DND-41 (cell line): ENCODE measurements at regions not wholly inside any gene's neighbourhood (a gene's known extent, or its start where the extent isn't known, plus 50 kb on each side); places are given as distances from the start of the nearest gene placed in this dataset.

ENCODE experiments used
- ATAC-seq: fragments of 200-7000 bp; cut with Tn5 transposase; 3 replicates; pipeline ENCODE4 v1.9.1; 2021; ENCODE audit warnings: low read depth; ENCODE audit not compliant: insufficient read depth
- DNase-seq: peaks from one replicate; pipeline ENCODE4 v3.0.0-alpha.2; 2020
- H2AFZ ChIP-seq: 2 replicates; pipeline ENCODE4 v1.6.0; 2012; ENCODE audit warnings: low read depth, low read length
- H3K27ac ChIP-seq: 2 replicates; pipeline ENCODE4 v1.5.1; 2012; ENCODE audit warnings: low read length, inconsistent platforms
- H3K27me3 ChIP-seq: fragments of 200-600 bp; sonication (generic); 2 replicates; pipeline ENCODE4 v1.6.0; 2012; ENCODE audit warnings: low read length, mild to moderate bottlenecking, inconsistent platforms; ENCODE audit not compliant: insufficient read depth, poor library complexity
- H3K36me3 ChIP-seq: 2 replicates; pipeline ENCODE4 v1.5.1; 2012; ENCODE audit warnings: low read length, inconsistent platforms; ENCODE audit not compliant: insufficient read depth
- H3K4me1 ChIP-seq: 2 replicates; pipeline ENCODE4 v1.5.1; 2012; ENCODE audit warnings: mild to moderate bottlenecking, low read length; ENCODE audit not compliant: insufficient read depth
- H3K4me2 ChIP-seq: 2 replicates; pipeline ENCODE4 v1.6.0; 2012; ENCODE audit warnings: mild to moderate bottlenecking, moderate library complexity, low read length, inconsistent platforms; ENCODE audit not compliant: insufficient read depth
- H3K4me3 ChIP-seq, 2 experiments: fragments of 200-600 bp in 1 of 2; shearing (Covaris generic) in 1 of 2; 2 replicates each; pipeline ENCODE4 v1.5.1; 2012 to 2016; ENCODE audit warnings: inconsistent platforms in 2 of 2, low read length in 2 of 2, mild to moderate bottlenecking in 2 of 2, low read depth in 1 of 2, moderate library complexity in 1 of 2
- H3K79me2 ChIP-seq: 2 replicates; pipeline ENCODE4 v1.6.0; 2012; ENCODE audit warnings: low read length, inconsistent platforms; ENCODE audit not compliant: insufficient read depth
- H3K9ac ChIP-seq: 2 replicates; pipeline ENCODE4 v1.6.0; 2012; ENCODE audit warnings: low read depth, mild to moderate bottlenecking, inconsistent platforms, low read length, moderate library complexity
- H3K9me3 ChIP-seq: 2 replicates; pipeline ENCODE4 v1.5.1; 2012; ENCODE audit warnings: low read length, moderate library complexity, mild to moderate bottlenecking, inconsistent platforms; ENCODE audit not compliant: insufficient read depth, severe bottlenecking
- H4K20me1 ChIP-seq: 2 replicates; pipeline ENCODE4 v1.6.0; 2012; ENCODE audit warnings: low read length; ENCODE audit not compliant: insufficient read depth
- CTCF ChIP-seq: IDR thresholded peaks from 2 replicates; pipeline ENCODE4 v1.5.1; 2012; ENCODE audit warnings: borderline replicate concordance, low read length, moderate library complexity, mild to moderate bottlenecking; ENCODE audit not compliant: poor library complexity, severe bottlenecking; ENCODE audit errors: extremely low read depth
- EZH2 ChIP-seq: IDR thresholded peaks from 3 replicates; pipeline ENCODE4 v1.6.1; 2012; ENCODE audit warnings: borderline replicate concordance, low read depth, mild to moderate bottlenecking, moderate library complexity, low read length, inconsistent platforms; ENCODE audit not compliant: severe bottlenecking

GRCh38 chr2:19751631-19752030, 150.2 kb downstream of the TTC32 start:
- H3K27ac ChIP-seq: no peak overlapping the region
- ATAC-seq: no peak
- no peaks in the 10 kb centered on the region for H3K27me3 ChIP-seq
- no peaks in the 10 kb centered on the region for H3K4me1 ChIP-seq
- H3K79me2 ChIP-seq: no peaks in the 10 kb centered on the region
- no peak for TF ChIP-seq CTCF
- TF ChIP-seq EZH2: no peak
- DNase-seq: no peak
- H3K9me3 ChIP-seq: no peaks in the 10 kb centered on the region
- no peaks in the 10 kb centered on the region for H4K20me1 ChIP-seq
- H3K4me3 ChIP-seq: no peak overlapping the region
- H2AFZ ChIP-seq: no peak overlapping the region
- no peaks in the 10 kb centered on the region for H3K36me3 ChIP-seq
- H3K9ac ChIP-seq: no peak overlapping the region
- H3K4me2 ChIP-seq: no peak overlapping the region

DNA sequence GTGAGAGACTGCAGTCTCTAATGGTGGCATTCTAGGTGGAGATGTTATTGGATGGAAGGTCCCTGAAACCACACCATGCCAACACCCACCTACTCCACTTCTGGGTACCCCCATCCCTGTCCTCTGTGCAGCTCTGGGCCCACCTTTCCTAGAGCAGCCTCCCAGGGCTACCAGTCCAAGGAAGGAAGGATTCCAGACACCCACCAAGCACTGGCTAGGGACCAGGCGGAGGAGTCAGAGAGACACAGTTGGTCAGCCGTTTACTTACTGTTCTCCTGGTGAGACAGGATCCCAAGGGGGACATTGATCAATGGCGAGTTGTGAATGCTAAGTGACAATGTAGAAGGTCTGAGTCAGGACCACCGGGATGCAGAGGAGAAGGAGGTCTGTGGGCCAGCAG, 151.6 kb downstream of the TTC32 start:
- no peak overlapping the region for H3K9ac ChIP-seq
- no peak overlapping the region for H3K4me3 ChIP-seq
- H4K20me1 ChIP-seq: no peaks in the 10 kb centered on the region
- no peak overlapping the region for H3K27ac ChIP-seq
- H3K36me3 ChIP-seq: no peaks in the 10 kb centered on the region
- DNase-seq (no peak), ATAC-seq (no peak)
- no peaks in the 10 kb centered on the region for H3K4me1 ChIP-seq
- H3K9me3 ChIP-seq: no peaks in the 10 kb centered on the region
- no peak overlapping the region for H3K4me2 ChIP-seq
- no peaks in the 10 kb centered on the region for H3K27me3 ChIP-seq
- no peaks in the 10 kb centered on the region for H3K79me2 ChIP-seq
- H2AFZ ChIP-seq: no peak overlapping the region
- TF ChIP-seq EZH2: no peak
- TF ChIP-seq CTCF: no peak

DNA sequence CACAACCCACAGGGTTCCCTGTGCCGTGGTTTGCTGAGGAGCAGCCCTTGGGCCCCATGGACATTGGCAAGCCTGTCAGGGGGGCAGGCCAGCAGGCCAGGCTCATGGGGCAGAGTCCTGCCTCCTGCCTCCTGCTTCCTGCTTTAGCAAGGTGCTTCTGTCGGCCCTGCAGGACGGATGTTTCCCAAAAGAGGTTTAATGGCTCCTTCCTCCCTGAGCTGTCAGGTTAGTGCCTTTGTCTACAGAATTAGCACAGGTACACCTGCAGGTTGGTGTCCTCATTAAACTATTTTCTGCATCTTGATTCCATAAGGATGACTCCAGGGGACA, 152.3 kb downstream of the TTC32 start:
- Histone ChIP-seq H3K79me2 (no peaks in the 10 kb centered on the region), H2AFZ (no peak overlapping the region), H3K27ac (no peak overlapping the region), H3K4me3 (no peak overlapping the region), H3K9me3 (no peaks in the 10 kb centered on the region), H3K4me1 (no peaks in the 10 kb centered on the region), H4K20me1 (no peaks in the 10 kb centered on the region), H3K4me2 (no peak overlapping the region), H3K36me3 (no peaks in the 10 kb centered on the region), H3K9ac (no peak overlapping the region), H3K27me3 (no peaks in the 10 kb centered on the region)
- no peak for TF ChIP-seq EZH2
- no peak for TF ChIP-seq CTCF
- no peak for DNase-seq
- ATAC-seq: no peak

DNA sequence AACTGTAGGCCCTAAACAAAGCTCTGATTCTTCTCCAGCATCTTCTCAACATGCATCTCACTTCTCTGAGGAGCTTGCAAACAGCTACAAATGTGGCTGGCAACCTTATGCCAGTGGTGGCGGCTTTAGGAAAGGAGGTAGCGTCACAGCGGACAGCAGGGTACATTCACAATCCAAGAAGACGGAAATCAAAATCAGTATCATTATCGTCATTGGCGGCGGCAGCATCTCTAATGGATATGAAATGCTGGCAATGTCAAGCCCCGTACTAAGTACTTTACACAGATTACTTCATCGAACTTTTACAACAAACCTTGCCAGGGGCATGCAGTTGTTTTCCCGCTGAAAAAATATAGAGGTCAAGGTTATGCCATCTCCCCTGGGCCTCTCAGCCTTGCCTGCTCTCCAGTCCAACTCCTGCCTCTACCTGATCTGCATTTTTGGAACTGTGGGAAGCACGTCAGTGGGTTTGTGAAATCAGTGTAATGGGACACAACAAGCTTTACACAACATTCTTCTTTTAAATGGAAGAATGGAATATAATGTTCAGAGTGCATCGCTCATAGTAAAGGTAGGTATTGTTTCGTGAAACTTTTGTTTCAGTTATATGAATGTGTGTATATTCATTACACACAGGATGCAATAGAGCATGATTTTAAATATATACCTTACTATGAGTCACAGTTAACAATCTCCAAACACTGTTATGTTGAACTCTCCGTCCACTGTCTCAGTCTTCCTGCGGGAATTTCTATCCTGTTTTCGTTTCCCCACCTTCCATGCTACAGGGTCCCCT, 152.9 kb downstream of the TTC32 start:
- H3K27me3 ChIP-seq: no peaks in the 10 kb centered on the region
- no peak overlapping the region for H2AFZ ChIP-seq
- H3K4me1 ChIP-seq: no peaks in the 10 kb centered on the region
- no peaks in the 10 kb centered on the region for H3K9me3 ChIP-seq
- no peak overlapping the region for H3K9ac ChIP-seq
- TF ChIP-seq EZH2 (no peak), CTCF (no peak)
- H3K4me3 ChIP-seq: no peak overlapping the region
- H3K4me2 ChIP-seq: no peak overlapping the region
- DNase-seq: no peak
- no peak for ATAC-seq
- H3K79me2 ChIP-seq: no peaks in the 10 kb centered on the region
- H3K36me3 ChIP-seq: no peaks in the 10 kb centered on the region
- H4K20me1 ChIP-seq: no peaks in the 10 kb centered on the region
- H3K27ac ChIP-seq: no peak overlapping the region
